Stomach (tissue), 8 donors: ENCODE measurements at regions not wholly inside any gene's neighbourhood (a gene's known extent, or its start where the extent isn't known, plus 50 kb on each side); places are given as distances from the start of the nearest gene placed in this dataset.

Experiments used
- DNase-seq, 2 donors: peaks; one replicate each; pipeline versions ENCODE4 v3.0.0 to v3.0.0-alpha.2; 2013 to 2019
- H3K27ac ChIP-seq, 5 donors: fragments of 200-600 bp in 4 of 5; sonication (generic) in 4 of 5; one replicate each; pipeline ENCODE4 v1.5.1; 2013 to 2019; ENCODE audit warnings: mild to moderate bottlenecking in 1 of 5, moderate library complexity in 1 of 5
- H3K27me3 ChIP-seq, 3 donors: fragments of 200-600 bp; sonication (generic); one replicate each; pipeline ENCODE4 v1.5.1; 2017 to 2019; ENCODE audit warnings: mixed run types in 1 of 3
- H3K36me3 ChIP-seq, 4 donors: fragments of 200-600 bp; sonication (generic); 1 replicate in 3 of 4; 2 replicates in 1 of 4; pipeline ENCODE4 v1.5.1; 2016 to 2019
- H3K4me1 ChIP-seq, 4 donors: fragments of 200-600 bp; sonication (generic); one replicate each; pipeline ENCODE4 v1.5.1; 2016 to 2019
- H3K4me3 ChIP-seq, 4 donors: fragments of 200-600 bp; sonication (generic) in 3 of 4; one replicate each; pipeline ENCODE4 v1.5.1; 2016 to 2019; ENCODE audit warnings: mild to moderate bottlenecking in 1 of 4
- H3K9me3 ChIP-seq, 4 donors: fragments of 200-600 bp; sonication (generic); one replicate each; pipeline ENCODE4 v1.5.1; 2016 to 2019
- EP300 ChIP-seq: sonication (generic); formaldehyde crosslinking; IDR thresholded peaks from one replicate; pipeline ENCODE4 v1.6.1; 2017; ENCODE audit warnings: antibody characterized with exemption
- POLR2A ChIP-seq, 4 donors: fragments of 450-650 bp; IDR thresholded peaks; one replicate each; pipeline ENCODE4 v1.6.1; 2016; ENCODE audit warnings: antibody characterized with exemption in 4 of 4, control low read depth in 2 of 4, mild to moderate bottlenecking in 1 of 4, moderate library complexity in 1 of 4
- POLR2AphosphoS5 ChIP-seq, 3 donors: sonication (generic); formaldehyde crosslinking; IDR thresholded peaks; one replicate each; pipeline ENCODE4 v1.6.1; 2016; ENCODE audit warnings: antibody characterized with exemption in 3 of 3
- WGBS, 5 donors: extraction: QIAGEN DNeasy Blood & Tissue Kit in 3 of 5; methylation state at CpG; one replicate each; pipeline versions ENCODE4 v1.1.5 to v1.1.7; 2013 to 2018; 5-methylcytosine and 5-hydroxymethylcytosine counted together
- intact Hi-C: fragments of 100-400 bp; cut with DNase I; formaldehyde crosslinking; loops from one replicate; pipeline ENCODE4 v1.15.1; 2023; ENCODE audit warnings: low total_unique reads
- TF ChIP-seq, protein P1 (sequence below), 7 experiments: fragments of 450-650 bp in 4 of 7; fragments of 200-600 bp in 3 of 7; sonication (generic) in 3 of 7; IDR thresholded peaks; one replicate each; pipeline ENCODE4 v1.5.1; 2016 to 2019; ENCODE audit warnings: antibody characterized with exemption in 7 of 7, control low read depth in 2 of 7, mild to moderate bottlenecking in 1 of 7
- donor health status: healthy with polysubstance abuse.
- donor health status: Bipolar disorder and iron deficiency.
- donor health status: healthy.

DNA sequence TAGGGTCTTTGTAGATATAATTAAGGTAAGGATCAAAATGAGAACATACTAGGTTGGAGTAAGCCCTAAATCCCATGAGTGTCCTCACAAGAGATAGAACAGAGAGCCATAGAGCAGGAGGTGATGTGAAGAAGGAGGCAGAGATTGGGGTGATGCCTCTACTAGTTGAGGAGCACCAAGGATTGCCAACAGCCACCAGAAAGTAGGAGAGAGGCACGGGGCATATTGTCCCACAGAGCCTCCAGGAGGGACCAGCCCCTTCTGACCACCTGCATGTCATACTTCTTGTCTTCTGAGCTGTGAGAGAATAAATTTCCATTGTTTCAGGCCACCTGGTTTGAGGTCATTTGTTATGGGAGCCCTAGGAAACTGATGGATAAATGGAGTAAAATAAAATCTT lies 363.3 kb downstream of the RPS6KC1 start:
- Histone ChIP-seq H3K27me3 (no peaks in the 10 kb centered on the region), H3K9me3 (peaks cover 0 to 5% (median 0%) of the 10 kb centered on the region in 4 donors), H3K4me3 (no peak overlapping the region), H3K27ac (no peak overlapping the region), H3K36me3 (no peaks in the 10 kb centered on the region), H3K4me1 (no peaks in the 10 kb centered on the region)
- 65 to 94% (median 73%) methylated on average over 1 of the region's 1 CpG for WGBS, 5 donors
- intact Hi-C loops: no loop called here
- DNase-seq: no peak
- TF ChIP-seq EP300 (no peak), POLR2AphosphoS5 (IDR thresholded peaks at IDR 0.05) (no peak), POLR2A (IDR thresholded peaks at IDR 0.05) (no peak)
- TF ChIP-seq, protein P1, sequence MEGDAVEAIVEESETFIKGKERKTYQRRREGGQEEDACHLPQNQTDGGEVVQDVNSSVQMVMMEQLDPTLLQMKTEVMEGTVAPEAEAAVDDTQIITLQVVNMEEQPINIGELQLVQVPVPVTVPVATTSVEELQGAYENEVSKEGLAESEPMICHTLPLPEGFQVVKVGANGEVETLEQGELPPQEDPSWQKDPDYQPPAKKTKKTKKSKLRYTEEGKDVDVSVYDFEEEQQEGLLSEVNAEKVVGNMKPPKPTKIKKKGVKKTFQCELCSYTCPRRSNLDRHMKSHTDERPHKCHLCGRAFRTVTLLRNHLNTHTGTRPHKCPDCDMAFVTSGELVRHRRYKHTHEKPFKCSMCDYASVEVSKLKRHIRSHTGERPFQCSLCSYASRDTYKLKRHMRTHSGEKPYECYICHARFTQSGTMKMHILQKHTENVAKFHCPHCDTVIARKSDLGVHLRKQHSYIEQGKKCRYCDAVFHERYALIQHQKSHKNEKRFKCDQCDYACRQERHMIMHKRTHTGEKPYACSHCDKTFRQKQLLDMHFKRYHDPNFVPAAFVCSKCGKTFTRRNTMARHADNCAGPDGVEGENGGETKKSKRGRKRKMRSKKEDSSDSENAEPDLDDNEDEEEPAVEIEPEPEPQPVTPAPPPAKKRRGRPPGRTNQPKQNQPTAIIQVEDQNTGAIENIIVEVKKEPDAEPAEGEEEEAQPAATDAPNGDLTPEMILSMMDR (IDR thresholded peaks at IDR 0.05): no peak

DNA sequence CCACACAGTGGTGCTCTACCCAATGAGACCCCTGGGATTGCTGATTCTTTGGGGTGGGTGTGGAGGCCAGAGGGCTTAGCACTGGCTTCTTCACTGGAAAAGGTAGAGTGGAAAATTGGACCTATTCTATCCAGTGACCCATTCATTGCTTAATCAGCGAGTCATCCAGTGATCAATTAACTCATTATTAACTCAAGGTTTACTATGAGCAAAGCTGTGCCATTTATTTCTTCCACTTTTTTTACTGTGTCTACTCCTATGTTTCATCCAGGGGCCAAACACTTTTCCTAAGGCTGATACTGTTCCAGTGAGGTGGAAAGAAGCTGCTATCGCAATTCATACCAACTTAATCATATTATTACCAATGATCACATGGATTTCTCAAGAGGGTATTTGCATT lies 363.9 kb downstream of the RPS6KC1 start:
- no peak overlapping the region for H3K27ac ChIP-seq
- intact Hi-C loops: no loop called here

DNA sequence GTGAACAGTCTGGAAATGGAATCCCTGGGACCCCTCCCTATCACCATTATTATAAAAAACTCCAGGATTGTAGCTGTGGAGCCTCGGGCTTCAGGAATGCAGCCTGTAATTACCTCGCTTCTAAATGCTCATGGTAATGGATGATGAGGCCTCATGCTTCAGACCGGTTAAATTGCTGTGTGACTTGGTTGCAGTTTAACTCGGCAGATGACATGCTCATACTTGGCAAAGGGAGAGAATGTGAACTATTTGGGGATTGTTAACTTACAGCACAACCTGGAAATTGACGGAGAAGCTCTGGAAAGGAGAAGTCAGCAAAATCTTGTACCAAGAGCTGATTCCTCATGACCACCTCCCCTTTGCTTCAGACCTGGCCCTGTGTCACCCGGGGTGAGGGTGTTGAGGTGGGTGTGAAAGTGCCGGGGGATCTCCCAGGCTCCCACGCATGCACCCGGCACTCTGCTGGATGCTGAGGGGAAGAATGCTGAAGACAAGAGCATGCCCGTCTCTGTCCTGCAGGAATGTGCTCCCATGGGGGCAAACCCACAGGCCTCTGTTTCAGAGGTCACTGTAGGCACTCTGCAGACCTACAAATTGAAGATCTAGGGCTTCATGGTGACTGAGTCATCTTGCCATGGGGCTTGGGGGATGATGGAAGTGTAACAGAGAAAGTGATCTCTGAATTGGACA lies 364.8 kb downstream of the RPS6KC1 start:
- no peak for DNase-seq
- Histone ChIP-seq H3K9me3 (peaks cover 0 to 5% (median 0%) of the 10 kb centered on the region in 4 donors), H3K27me3 (no peaks in the 10 kb centered on the region), H3K27ac (no peak overlapping the region), H3K4me3 (no peak overlapping the region), H3K36me3 (no peaks in the 10 kb centered on the region), H3K4me1 (no peaks in the 10 kb centered on the region)
- intact Hi-C loops: no loop called here
- WGBS, 5 donors: 63 to 79% (median 74%) methylated on average over 8 to 10 of the region's 10 CpGs
- TF ChIP-seq POLR2AphosphoS5 (IDR thresholded peaks at IDR 0.05): no peak
- TF ChIP-seq EP300: no peak
- TF ChIP-seq, protein P1 (IDR thresholded peaks at IDR 0.05): no peak
- no peak for TF ChIP-seq POLR2A (IDR thresholded peaks at IDR 0.05)

More for the DNA sequence above, 363.9 kb downstream of the RPS6KC1 start:
- Histone ChIP-seq H3K36me3 (no peaks in the 10 kb centered on the region), H3K4me3 (no peak overlapping the region), H3K27me3 (no peaks in the 10 kb centered on the region), H3K4me1 (no peaks in the 10 kb centered on the region), H3K9me3 (peaks cover 0 to 5% (median 0%) of the 10 kb centered on the region in 4 donors)
- no peak for DNase-seq
- WGBS, 5 donors: 90 to 99% (median 93%) methylated on average over 2 of the region's 2 CpGs
- TF ChIP-seq POLR2A (IDR thresholded peaks at IDR 0.05) (no peak), POLR2AphosphoS5 (IDR thresholded peaks at IDR 0.05) (no peak), EP300 (no peak)
- TF ChIP-seq, protein P1 (IDR thresholded peaks at IDR 0.05): no peak

DNA sequence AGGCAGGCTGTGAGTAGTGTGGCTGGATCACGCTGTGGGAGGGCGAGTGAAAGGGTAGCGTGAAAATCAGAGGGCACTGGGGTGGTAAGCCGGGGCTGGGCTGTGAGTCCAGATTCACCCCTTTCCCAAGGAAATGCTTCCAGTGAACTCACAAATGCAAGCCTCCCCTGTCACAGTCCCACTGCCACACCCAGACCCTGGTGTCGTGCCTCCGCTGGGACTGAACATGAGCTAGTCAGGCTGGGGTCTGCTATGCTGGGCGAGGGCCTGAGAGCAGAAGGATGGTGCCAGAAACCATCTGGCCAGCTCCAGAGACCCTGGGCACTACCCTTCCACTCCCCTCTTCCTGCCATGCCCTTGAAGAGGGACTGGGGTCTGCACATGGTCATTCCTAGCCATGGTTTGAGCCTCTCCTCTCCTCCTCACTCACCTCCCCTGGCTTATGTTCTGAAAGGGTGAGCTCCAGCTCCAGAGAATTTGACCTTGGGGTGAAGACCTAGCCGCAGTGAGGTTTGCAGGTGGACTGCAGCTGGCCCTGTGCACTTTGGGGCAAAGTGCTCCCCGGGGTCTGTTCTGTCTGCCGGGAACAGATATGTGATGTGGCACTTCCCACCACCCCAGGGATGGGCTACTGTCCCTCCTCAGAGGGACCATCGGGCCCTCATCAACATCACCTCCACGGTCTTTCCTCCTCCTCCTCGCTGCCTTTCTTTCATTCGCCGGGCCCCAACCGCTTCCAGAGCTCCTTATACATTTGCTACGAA lies 365.6 kb downstream of the RPS6KC1 start:
- Histone ChIP-seq H3K9me3 (peaks cover 0 to 5% (median 0%) of the 10 kb centered on the region in 4 donors), H3K36me3 (no peaks in the 10 kb centered on the region), H3K4me1 (no peaks in the 10 kb centered on the region), H3K27me3 (no peaks in the 10 kb centered on the region), H3K4me3 (no peak overlapping the region), H3K27ac (no peak overlapping the region)
- intact Hi-C loops: no loop called here
- TF ChIP-seq POLR2A (IDR thresholded peaks at IDR 0.05) (no peak), EP300 (no peak), POLR2AphosphoS5 (IDR thresholded peaks at IDR 0.05) (no peak)
- TF ChIP-seq, protein P1 (IDR thresholded peaks at IDR 0.05): no peak
- no peak for DNase-seq
- WGBS, 5 donors: 74 to 88% (median 83%) methylated on average over 15 to 17 of the region's 17 CpGs
